ENCODE measurements at regions not wholly inside any gene's neighbourhood (a gene's known extent, or its start where the extent isn't known, plus 50 kb on each side); places are given as distances from the start of the nearest gene placed in this dataset.

DNA sequence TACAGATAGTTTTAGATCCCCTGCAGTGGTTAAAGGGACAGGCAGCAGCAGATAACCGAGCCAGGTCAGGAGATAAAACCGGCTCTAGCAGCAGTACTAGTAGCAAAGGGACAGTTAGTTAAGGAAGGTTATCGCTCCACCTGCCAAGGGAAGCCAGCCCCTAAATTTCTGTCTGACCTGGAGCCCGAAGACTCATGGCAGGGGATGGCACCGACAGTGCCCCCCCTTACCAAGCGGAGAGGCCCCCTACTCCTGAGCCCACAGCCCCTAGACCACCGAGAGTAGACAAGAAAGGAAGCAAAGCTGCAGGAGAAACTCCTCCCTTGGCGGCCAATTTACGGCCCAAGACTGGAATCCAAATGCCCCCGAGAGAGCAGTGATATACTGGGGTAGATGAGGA lies 61.3 kb upstream of the MAGEC2 start:
- TF ChIP-seq POLR2AphosphoS5 (IDR thresholded peaks at IDR 0.05; ENCODE audit: low read depth), result no peak
- TF ChIP-seq, protein P1, sequence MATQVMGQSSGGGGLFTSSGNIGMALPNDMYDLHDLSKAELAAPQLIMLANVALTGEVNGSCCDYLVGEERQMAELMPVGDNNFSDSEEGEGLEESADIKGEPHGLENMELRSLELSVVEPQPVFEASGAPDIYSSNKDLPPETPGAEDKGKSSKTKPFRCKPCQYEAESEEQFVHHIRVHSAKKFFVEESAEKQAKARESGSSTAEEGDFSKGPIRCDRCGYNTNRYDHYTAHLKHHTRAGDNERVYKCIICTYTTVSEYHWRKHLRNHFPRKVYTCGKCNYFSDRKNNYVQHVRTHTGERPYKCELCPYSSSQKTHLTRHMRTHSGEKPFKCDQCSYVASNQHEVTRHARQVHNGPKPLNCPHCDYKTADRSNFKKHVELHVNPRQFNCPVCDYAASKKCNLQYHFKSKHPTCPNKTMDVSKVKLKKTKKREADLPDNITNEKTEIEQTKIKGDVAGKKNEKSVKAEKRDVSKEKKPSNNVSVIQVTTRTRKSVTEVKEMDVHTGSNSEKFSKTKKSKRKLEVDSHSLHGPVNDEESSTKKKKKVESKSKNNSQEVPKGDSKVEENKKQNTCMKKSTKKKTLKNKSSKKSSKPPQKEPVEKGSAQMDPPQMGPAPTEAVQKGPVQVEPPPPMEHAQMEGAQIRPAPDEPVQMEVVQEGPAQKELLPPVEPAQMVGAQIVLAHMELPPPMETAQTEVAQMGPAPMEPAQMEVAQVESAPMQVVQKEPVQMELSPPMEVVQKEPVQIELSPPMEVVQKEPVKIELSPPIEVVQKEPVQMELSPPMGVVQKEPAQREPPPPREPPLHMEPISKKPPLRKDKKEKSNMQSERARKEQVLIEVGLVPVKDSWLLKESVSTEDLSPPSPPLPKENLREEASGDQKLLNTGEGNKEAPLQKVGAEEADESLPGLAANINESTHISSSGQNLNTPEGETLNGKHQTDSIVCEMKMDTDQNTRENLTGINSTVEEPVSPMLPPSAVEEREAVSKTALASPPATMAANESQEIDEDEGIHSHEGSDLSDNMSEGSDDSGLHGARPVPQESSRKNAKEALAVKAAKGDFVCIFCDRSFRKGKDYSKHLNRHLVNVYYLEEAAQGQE (IDR thresholded peaks at IDR 0.05; ENCODE audit: insufficient replicate concordance, low read depth), result no peak

Measured in HL-60 (cell line).